Endodermal cell (in vitro differentiated cells): ENCODE measurements at regions not wholly inside any gene's neighbourhood (a gene's known extent, or its start where the extent isn't known, plus 50 kb on each side); places are given as distances from the start of the nearest gene placed in this dataset.
"Not testable (repeated sequence)": the region's sequence is repeated elsewhere in the genome, so short reads cannot be mapped to it uniquely, and the experiment has no call there.

Experiments
- DNase-seq: peaks from one replicate; pipeline ENCODE4 v3.0.0-alpha.2; 2017
- H3K27ac ChIP-seq: 2 replicates; pipeline ENCODE4 v1.5.1; 2013; ENCODE audit warnings: mild to moderate bottlenecking, low read depth, low read length, moderate library complexity
- H3K27me3 ChIP-seq: 2 replicates; pipeline ENCODE4 v1.6.1; 2013; ENCODE audit warnings: mild to moderate bottlenecking, low read length, moderate library complexity; ENCODE audit not compliant: insufficient read depth, control insufficient read depth, poor library complexity, severe bottlenecking
- H3K36me3 ChIP-seq: 2 replicates; pipeline ENCODE4 v1.7.0; 2013; ENCODE audit warnings: mild to moderate bottlenecking, low read length, moderate library complexity; ENCODE audit not compliant: control insufficient read depth, insufficient read depth
- H3K4me1 ChIP-seq: one replicate; pipeline ENCODE4 v1.7.0; 2013; ENCODE audit warnings: low read length; ENCODE audit not compliant: control insufficient read depth, insufficient read depth
- H3K4me3 ChIP-seq: 2 replicates; pipeline ENCODE4 v1.5.1; 2013; ENCODE audit warnings: mild to moderate bottlenecking, low read length, moderate library complexity
- H3K9ac ChIP-seq: 2 replicates; pipeline ENCODE4 v1.6.1; 2013; ENCODE audit warnings: mild to moderate bottlenecking, low read length, moderate library complexity; ENCODE audit not compliant: poor library complexity, severe bottlenecking; ENCODE audit errors: extremely low read depth
- H3K9me3 ChIP-seq: 2 replicates; pipeline ENCODE4 v1.6.1; 2013; ENCODE audit warnings: mild to moderate bottlenecking, low read length, moderate library complexity; ENCODE audit not compliant: control insufficient read depth
- H3K27ac Mint-ChIP-seq: 2 replicates; pipeline ENCODE4 v1.8.0; 2020; ENCODE audit warnings: mixed read lengths
- H3K27me3 Mint-ChIP-seq: 2 replicates; pipeline ENCODE4 v1.8.0; 2021; ENCODE audit warnings: mild to moderate bottlenecking, mixed read lengths; ENCODE audit not compliant: insufficient read depth
- H3K36me3 Mint-ChIP-seq: 2 replicates; pipeline ENCODE4 v1.8.0; 2020; ENCODE audit warnings: low read depth, mixed read lengths
- H3K4me1 Mint-ChIP-seq: 2 replicates; pipeline ENCODE4 v1.8.0; 2020; ENCODE audit warnings: mixed read lengths
- H3K4me3 Mint-ChIP-seq: 2 replicates; pipeline ENCODE4 v1.8.0; 2020; ENCODE audit warnings: mild to moderate bottlenecking, moderate library complexity, mixed read lengths
- H3K9me3 Mint-ChIP-seq: 2 replicates; pipeline ENCODE4 v1.8.0; 2020; ENCODE audit warnings: mild to moderate bottlenecking, mixed read lengths
- WGBS, 2 experiments: methylation state at CpG; one replicate each; pipeline versions ENCODE4 v1.1.5 to v1.1.7; 2013; ENCODE audit warnings: missing lambda C conversion rate in 2 of 2, mixed read lengths in 1 of 2; ENCODE audit not compliant: insufficient coverage in 1 of 2, insufficient read length in 1 of 2; 5-methylcytosine and 5-hydroxymethylcytosine counted together
- TF ChIP-seq, protein P1 (sequence below): fragments of 200-600 bp; sonication (generic); conservative IDR thresholded peaks from 2 replicates; pipeline ENCODE4 v1.5.0; 2021; ENCODE audit warnings: antibody characterized with exemption, mild to moderate bottlenecking

DNA sequence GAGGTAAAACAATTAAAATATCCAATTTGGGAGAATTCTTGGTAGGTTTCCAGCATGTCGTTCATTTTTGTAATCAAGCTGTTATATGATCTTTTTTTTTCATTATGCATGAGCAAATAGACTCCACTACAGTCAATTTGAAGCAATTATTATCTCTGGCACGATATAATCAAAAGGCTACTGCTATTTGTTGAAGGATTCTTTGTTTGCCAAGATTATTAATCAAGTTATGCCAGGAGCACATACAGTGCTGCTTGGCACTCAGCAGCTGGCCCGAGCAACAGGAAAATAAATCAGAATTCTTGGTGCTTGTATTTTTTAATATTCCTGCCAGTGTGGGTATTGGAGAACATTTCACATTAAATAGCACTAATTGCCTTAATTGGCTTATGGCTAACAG lies 279.5 kb downstream of the RND3 start:
- H3K9me3 Mint-ChIP-seq = no peaks in the 10 kb centered on the region
- TF ChIP-seq, protein P1, sequence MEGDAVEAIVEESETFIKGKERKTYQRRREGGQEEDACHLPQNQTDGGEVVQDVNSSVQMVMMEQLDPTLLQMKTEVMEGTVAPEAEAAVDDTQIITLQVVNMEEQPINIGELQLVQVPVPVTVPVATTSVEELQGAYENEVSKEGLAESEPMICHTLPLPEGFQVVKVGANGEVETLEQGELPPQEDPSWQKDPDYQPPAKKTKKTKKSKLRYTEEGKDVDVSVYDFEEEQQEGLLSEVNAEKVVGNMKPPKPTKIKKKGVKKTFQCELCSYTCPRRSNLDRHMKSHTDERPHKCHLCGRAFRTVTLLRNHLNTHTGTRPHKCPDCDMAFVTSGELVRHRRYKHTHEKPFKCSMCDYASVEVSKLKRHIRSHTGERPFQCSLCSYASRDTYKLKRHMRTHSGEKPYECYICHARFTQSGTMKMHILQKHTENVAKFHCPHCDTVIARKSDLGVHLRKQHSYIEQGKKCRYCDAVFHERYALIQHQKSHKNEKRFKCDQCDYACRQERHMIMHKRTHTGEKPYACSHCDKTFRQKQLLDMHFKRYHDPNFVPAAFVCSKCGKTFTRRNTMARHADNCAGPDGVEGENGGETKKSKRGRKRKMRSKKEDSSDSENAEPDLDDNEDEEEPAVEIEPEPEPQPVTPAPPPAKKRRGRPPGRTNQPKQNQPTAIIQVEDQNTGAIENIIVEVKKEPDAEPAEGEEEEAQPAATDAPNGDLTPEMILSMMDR = no peak
- Histone ChIP-seq H3K27ac (no peak overlapping the region), H3K4me1 (no peaks in the 10 kb centered on the region), H3K9me3 (no peaks in the 10 kb centered on the region), H3K9ac (no peak overlapping the region), H3K27me3 (peaks cover 6% of the 10 kb centered on the region), H3K4me3 (no peak overlapping the region), H3K36me3 (no peaks in the 10 kb centered on the region)
- no peak for DNase-seq
- H3K27me3 Mint-ChIP-seq = peaks cover 23% of the 10 kb centered on the region
- peaks cover 10% of the 10 kb centered on the region for H3K4me1 Mint-ChIP-seq
- H3K4me3 Mint-ChIP-seq = no peak overlapping the region
- H3K27ac Mint-ChIP-seq = no peak overlapping the region
- no peaks in the 10 kb centered on the region for H3K36me3 Mint-ChIP-seq
- WGBS, 2 experiments = 90 to 100% methylated on average over 1 to 3 of the region's 3 CpGs

DNA sequence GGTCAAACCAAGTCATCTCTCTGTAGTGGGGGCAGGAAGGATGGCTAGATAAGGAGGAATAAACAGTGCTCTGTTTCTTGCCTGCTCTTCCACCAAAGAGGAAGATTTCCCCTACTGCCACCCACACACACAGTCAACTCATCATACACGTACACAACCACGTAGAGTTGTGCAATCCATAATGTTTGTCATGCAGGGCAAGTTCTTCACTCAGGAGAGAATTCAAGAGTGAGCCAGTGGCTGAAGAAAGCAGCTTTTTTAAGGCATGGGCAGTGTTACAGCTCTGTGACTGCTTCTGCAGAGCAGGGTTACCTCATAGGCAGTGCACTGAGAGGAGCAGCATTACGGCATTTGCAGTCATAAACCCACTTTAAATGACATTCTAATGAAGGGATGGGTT lies 283.0 kb downstream of the RND3 start:
- no peaks in the 10 kb centered on the region for H3K36me3 Mint-ChIP-seq
- WGBS, 2 experiments = 94 to 96% methylated on average over 2 to 3 of the region's 3 CpGs
- no peaks in the 10 kb centered on the region for H3K36me3 ChIP-seq
- H3K4me1 Mint-ChIP-seq = peaks cover 10% of the 10 kb centered on the region
- no peak overlapping the region for H3K4me3 Mint-ChIP-seq
- H3K27ac ChIP-seq = no peak overlapping the region
- no peak overlapping the region for H3K4me3 ChIP-seq
- H3K9me3 ChIP-seq = no peaks in the 10 kb centered on the region
- H3K9ac ChIP-seq = no peak overlapping the region
- DNase-seq = no peak
- H3K27me3 Mint-ChIP-seq = no peaks in the 10 kb centered on the region
- H3K4me1 ChIP-seq = no peaks in the 10 kb centered on the region
- H3K9me3 Mint-ChIP-seq = no peaks in the 10 kb centered on the region
- no peaks in the 10 kb centered on the region for H3K27me3 ChIP-seq
- no peak overlapping the region for H3K27ac Mint-ChIP-seq
- TF ChIP-seq, protein P1 = no peak

DNA sequence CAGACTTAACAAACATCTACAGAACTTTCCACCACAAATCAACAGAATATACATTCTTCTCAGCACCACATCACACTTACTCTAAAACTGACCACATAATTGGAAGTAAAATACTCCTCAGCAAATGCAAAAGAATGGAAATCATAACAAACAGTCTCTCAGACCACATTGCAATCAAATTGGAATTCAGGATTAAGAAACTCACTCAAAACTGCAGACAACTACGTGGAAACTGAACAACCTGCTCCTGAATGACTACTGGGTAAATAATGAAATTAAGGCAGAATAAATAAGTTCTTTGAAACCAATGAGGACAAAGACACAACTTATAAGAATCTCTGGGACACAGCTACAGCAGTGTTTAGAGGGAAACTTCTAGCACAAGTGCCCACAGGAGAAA lies 292.7 kb downstream of the RND3 start:
- H3K9ac ChIP-seq, H3K27me3 Mint-ChIP-seq, H3K27ac ChIP-seq, H3K4me1 Mint-ChIP-seq, H3K9me3 Mint-ChIP-seq, H3K4me3 Mint-ChIP-seq, H3K36me3 Mint-ChIP-seq, H3K27ac Mint-ChIP-seq, H3K36me3 ChIP-seq, DNase-seq, H3K4me1 ChIP-seq, H3K4me3 ChIP-seq, H3K27me3 ChIP-seq, H3K9me3 ChIP-seq: not testable (repeated sequence)
- WGBS, 2 experiments = 93% methylated on average over 1 of the region's 1 CpG; no CpG with 5 or more reads in 1 of the 2 experiments

DNA sequence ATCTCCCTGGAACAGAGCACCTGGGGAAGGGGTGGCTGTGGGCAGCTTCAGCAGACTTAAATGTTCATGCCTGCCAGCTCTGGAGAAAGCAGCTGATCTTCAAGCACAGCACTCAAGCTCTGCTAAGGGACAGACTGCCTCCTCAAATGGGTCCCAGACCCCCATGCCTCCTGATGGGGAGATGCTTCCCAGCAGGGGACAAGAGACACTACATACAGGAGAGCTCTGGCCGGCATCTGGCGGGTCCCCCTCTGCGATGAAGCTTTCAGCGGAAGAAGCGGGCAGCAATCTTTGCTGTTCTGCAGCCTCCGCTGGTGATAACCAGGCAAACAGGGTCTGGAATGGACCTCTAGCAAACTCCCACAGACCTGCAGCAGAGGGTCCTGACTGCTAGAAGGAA lies 294.8 kb downstream of the RND3 start:
- H3K4me3 ChIP-seq = no peak overlapping the region
- no peaks in the 10 kb centered on the region for H3K4me1 ChIP-seq
- H3K36me3 ChIP-seq = no peaks in the 10 kb centered on the region
- H3K9me3 Mint-ChIP-seq = peaks cover 8% of the 10 kb centered on the region
- H3K27me3 ChIP-seq = no peaks in the 10 kb centered on the region
- TF ChIP-seq, protein P1 = no peak
- WGBS, 2 experiments = 93 to 100% methylated on average over 5 to 6 of the region's 6 CpGs
- no peak for DNase-seq
- no peaks in the 10 kb centered on the region for H3K9me3 ChIP-seq
- no peaks in the 10 kb centered on the region for H3K4me1 Mint-ChIP-seq
- H3K9ac ChIP-seq = no peak overlapping the region
- H3K27ac ChIP-seq = no peak overlapping the region
- no peak overlapping the region for H3K4me3 Mint-ChIP-seq
- H3K36me3 Mint-ChIP-seq = no peaks in the 10 kb centered on the region
- no peak overlapping the region for H3K27ac Mint-ChIP-seq
- peaks cover 2% of the 10 kb centered on the region for H3K27me3 Mint-ChIP-seq
